ENCODE measurements at regions not wholly inside any gene's neighbourhood (a gene's known extent, or its start where the extent isn't known, plus 50 kb on each side); places are given as distances from the start of the nearest gene placed in this dataset.

- no peak for TF ChIP-seq YY1 (IDR thresholded peaks at IDR 0.05; ENCODE audit: insufficient read depth, insufficient read length)
- TF ChIP-seq ZNF274 (IDR thresholded peaks at IDR 0.05; ENCODE audit: low read depth, low read length), result no peak
- TF ChIP-seq SUZ12 (IDR thresholded peaks at IDR 0.05; ENCODE audit: extremely low read depth, insufficient read depth, insufficient read length), result no peak
Observed at GRCh38 chr11:127559978-127560377, 559.4 kb upstream of the KIRREL3 start.
